Smooth muscle cell (in vitro differentiated cells): ENCODE measurements at regions not wholly inside any gene's neighbourhood (a gene's known extent, or its start where the extent isn't known, plus 50 kb on each side); places are given as distances from the start of the nearest gene placed in this dataset.

Source experiments
- DNase-seq: peaks from one replicate; lab custom pipeline; 2025; ENCODE audit not compliant: unreplicated experiment; lab: John Stamatoyannopoulos, UW
- H2AFZ ChIP-seq: fragments of 200-600 bp; sonication (generic); 2 replicates; pipeline ENCODE4 v1.6.0; 2016; ENCODE audit warnings: antibody characterized with exemption, low read depth, mild to moderate bottlenecking
- H3F3A ChIP-seq: fragments of 200-600 bp; sonication (generic); 2 replicates; pipeline ENCODE4 v1.6.0; 2017; ENCODE audit warnings: antibody characterized with exemption, low read depth
- H3K27ac ChIP-seq: fragments of 200-600 bp; sonication (generic); 2 replicates; pipeline ENCODE4 v1.5.1; 2016; ENCODE audit warnings: low read depth, mild to moderate bottlenecking
- H3K27me3 ChIP-seq: fragments of 200-600 bp; sonication (generic); 2 replicates; pipeline ENCODE4 v1.6.1; 2016; ENCODE audit warnings: low read depth, mild to moderate bottlenecking
- H3K36me3 ChIP-seq: fragments of 200-600 bp; sonication (generic); 2 replicates; pipeline ENCODE4 v1.5.1; 2016; ENCODE audit warnings: low read depth
- H3K4me1 ChIP-seq: fragments of 200-600 bp; sonication (generic); 2 replicates; pipeline ENCODE4 v1.5.1; 2016; ENCODE audit warnings: low read depth
- H3K4me2 ChIP-seq: fragments of 200-600 bp; sonication (generic); 2 replicates; pipeline ENCODE4 v1.6.0; 2016; ENCODE audit warnings: mild to moderate bottlenecking
- H3K4me3 ChIP-seq: fragments of 200-600 bp; sonication (generic); 2 replicates; pipeline ENCODE4 v1.5.1; 2016; ENCODE audit warnings: mild to moderate bottlenecking
- H3K79me2 ChIP-seq: fragments of 200-600 bp; sonication (generic); 2 replicates; pipeline ENCODE4 v1.6.0; 2016; ENCODE audit warnings: low read depth, mild to moderate bottlenecking
- H3K9ac ChIP-seq: fragments of 200-600 bp; sonication (generic); 2 replicates; pipeline ENCODE4 v1.6.0; 2016; ENCODE audit warnings: low read depth
- H3K9me3 ChIP-seq: fragments of 200-600 bp; sonication (generic); replicated peaks from 2 replicates; pipeline ENCODE4 v1.5.1; 2016; ENCODE audit warnings: low read depth
- H4K20me1 ChIP-seq: fragments of 200-600 bp; sonication (generic); 2 replicates; pipeline ENCODE4 v1.6.0; 2016; ENCODE audit warnings: low read depth
- WGBS: methylation state at CpG from one replicate; pipeline ENCODE4 v1.1.7; 2016; ENCODE audit warnings: low lambda C conversion rate; 5-methylcytosine and 5-hydroxymethylcytosine counted together
- TF ChIP-seq, protein P1 (sequence below): fragments of 200-600 bp; sonication (generic); IDR thresholded peaks from 2 replicates; pipeline ENCODE4 v1.5.1; 2017; ENCODE audit warnings: borderline replicate concordance, mild to moderate bottlenecking, antibody characterized with exemption; ENCODE audit not compliant: insufficient read depth, poor library complexity, severe bottlenecking

DNA sequence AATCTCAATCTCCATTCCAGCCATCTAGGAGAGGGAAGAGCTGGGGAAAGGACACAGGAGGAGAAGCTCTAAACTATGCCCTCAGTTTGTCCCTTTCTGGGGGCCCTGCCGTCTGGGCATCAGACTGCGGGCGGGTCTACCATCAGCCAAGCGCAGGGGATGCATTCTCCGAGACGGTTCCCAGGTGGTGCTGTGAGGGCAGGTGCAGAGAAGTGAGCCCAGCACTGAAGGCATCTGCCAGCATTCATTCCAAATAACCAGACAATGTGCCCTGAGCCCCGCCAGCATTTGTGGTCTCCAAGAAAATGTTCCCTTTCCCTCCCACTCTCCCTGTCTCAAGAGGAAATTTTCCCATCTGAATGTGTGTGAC is 265.7 kb downstream of the XXYLT1 start:
- H4K20me1 ChIP-seq = no peaks in the 10 kb centered on the region
- no peaks in the 10 kb centered on the region for H3K79me2 ChIP-seq
- no peak overlapping the region for H3K9ac ChIP-seq
- TF ChIP-seq, protein P1, sequence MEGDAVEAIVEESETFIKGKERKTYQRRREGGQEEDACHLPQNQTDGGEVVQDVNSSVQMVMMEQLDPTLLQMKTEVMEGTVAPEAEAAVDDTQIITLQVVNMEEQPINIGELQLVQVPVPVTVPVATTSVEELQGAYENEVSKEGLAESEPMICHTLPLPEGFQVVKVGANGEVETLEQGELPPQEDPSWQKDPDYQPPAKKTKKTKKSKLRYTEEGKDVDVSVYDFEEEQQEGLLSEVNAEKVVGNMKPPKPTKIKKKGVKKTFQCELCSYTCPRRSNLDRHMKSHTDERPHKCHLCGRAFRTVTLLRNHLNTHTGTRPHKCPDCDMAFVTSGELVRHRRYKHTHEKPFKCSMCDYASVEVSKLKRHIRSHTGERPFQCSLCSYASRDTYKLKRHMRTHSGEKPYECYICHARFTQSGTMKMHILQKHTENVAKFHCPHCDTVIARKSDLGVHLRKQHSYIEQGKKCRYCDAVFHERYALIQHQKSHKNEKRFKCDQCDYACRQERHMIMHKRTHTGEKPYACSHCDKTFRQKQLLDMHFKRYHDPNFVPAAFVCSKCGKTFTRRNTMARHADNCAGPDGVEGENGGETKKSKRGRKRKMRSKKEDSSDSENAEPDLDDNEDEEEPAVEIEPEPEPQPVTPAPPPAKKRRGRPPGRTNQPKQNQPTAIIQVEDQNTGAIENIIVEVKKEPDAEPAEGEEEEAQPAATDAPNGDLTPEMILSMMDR = no peak
- H2AFZ ChIP-seq = no peak overlapping the region
- H3K27me3 ChIP-seq = no peaks in the 10 kb centered on the region
- H3K27ac ChIP-seq = no peak overlapping the region
- no peaks in the 10 kb centered on the region for H3K4me1 ChIP-seq
- no peak overlapping the region for H3K4me2 ChIP-seq
- no peaks in the 10 kb centered on the region for H3K36me3 ChIP-seq
- H3F3A ChIP-seq = no peaks in the 10 kb centered on the region
- H3K4me3 ChIP-seq = no peak overlapping the region
- H3K9me3 ChIP-seq = no peaks in the 10 kb centered on the region
- DNase-seq = no peak
- 87% methylated on average over 7 of the region's 7 CpGs for WGBS

DNA sequence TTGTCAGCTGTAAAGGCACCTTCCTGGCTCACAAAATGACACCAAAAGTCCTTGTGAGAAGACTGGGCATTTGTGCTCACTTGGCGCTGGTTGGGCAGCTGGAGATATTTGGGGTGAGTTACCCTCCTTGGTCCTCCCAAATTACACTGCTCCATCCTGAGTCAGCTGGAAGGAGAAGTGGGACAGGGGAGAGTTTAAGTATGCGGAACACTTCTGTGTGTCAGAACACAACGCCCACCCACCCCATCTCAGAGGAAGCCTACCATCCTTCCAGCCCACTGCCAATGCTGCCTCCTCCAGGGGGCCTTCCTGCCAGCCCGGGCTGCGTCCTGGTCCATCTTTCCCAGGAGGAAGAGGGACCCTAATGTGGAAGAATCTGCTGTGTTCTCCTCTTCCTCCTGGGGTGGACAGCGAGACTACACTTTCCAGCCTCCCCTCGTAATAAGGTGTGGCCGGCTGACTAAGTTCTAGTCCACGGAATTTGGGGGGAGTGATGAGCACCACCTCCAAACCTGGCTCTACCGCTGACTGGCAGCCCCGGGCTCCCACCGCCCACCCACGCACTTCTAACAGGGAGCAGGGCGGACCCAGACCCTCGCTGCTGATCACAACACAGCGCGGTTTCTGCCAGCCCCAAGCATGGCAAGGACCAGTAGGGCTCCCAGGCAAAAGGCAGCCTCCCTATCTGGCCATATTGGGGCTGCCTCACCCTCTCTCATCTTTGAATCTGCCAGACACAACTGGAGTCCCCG is 265.0 kb downstream of the XXYLT1 start:
- H3K4me2 ChIP-seq = no peak overlapping the region
- TF ChIP-seq, protein P1 = no peak
- no peaks in the 10 kb centered on the region for H3K79me2 ChIP-seq
- no peak for DNase-seq
- no peaks in the 10 kb centered on the region for H3K9me3 ChIP-seq
- no peak overlapping the region for H3K9ac ChIP-seq
- WGBS = 97% methylated on average over 18 of the region's 18 CpGs
- H3F3A ChIP-seq = no peaks in the 10 kb centered on the region
- H3K27me3 ChIP-seq = no peaks in the 10 kb centered on the region
- H3K4me1 ChIP-seq = no peaks in the 10 kb centered on the region
- no peaks in the 10 kb centered on the region for H3K36me3 ChIP-seq
- H3K4me3 ChIP-seq = no peak overlapping the region
- H3K27ac ChIP-seq = no peak overlapping the region
- no peak overlapping the region for H2AFZ ChIP-seq
- H4K20me1 ChIP-seq = no peaks in the 10 kb centered on the region

DNA sequence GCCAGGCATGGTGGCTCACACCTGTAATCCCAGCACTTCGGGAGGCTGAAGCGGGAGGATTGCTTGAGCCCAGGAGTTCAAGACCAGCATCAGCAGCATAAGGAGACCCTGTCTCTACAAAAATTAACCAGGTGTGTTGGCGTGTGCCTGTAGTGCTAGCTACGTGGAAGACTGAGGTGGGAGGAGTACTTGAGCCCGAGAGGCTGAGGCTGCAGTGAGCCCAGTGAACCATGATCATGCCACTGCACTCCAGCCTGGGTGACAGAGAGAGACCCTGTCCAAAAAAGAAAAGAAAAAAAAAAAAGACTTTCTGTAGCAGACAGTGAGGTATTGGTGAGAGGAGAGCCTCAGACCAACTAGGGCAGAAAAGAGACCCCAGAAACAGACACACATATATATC is 263.8 kb downstream of the XXYLT1 start:
- TF ChIP-seq, protein P1 = no peak
- Histone ChIP-seq H3K27ac (no peak overlapping the region), H3K4me2 (no peak overlapping the region), H3K9me3 (no peaks in the 10 kb centered on the region), H3K9ac (no peak overlapping the region), H3F3A (no peaks in the 10 kb centered on the region), H3K4me3 (no peak overlapping the region), H3K27me3 (no peaks in the 10 kb centered on the region), H2AFZ (no peak overlapping the region), H3K4me1 (no peaks in the 10 kb centered on the region), H3K36me3 (no peaks in the 10 kb centered on the region), H4K20me1 (no peaks in the 10 kb centered on the region), H3K79me2 (no peaks in the 10 kb centered on the region)
- no peak for DNase-seq
- 96% methylated on average over 5 of the region's 5 CpGs for WGBS

DNA sequence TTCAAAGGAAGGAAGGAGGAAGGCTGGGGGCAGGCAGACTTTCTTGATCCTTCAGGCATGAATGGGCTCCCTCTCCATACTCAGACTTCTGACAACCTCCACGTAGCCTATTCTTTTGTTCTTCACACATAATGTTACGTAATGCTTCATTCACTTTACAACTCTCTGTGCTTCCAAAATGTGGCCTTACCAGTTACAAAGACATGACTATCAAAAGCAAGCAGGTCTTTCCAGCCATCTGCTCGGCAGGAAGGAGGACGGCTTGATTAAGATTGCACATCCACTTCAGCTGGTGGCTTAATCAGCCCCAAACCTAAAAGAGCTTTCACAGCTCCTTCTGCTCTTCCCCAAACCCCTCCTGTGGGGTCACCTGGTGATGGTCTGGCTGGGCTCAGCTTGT is 263.2 kb downstream of the XXYLT1 start:
- Histone ChIP-seq H3K36me3 (no peaks in the 10 kb centered on the region), H3K79me2 (no peaks in the 10 kb centered on the region), H3K27ac (no peak overlapping the region), H3K9ac (no peak overlapping the region), H2AFZ (no peak overlapping the region), H3K9me3 (no peaks in the 10 kb centered on the region), H3F3A (no peaks in the 10 kb centered on the region), H3K4me1 (no peaks in the 10 kb centered on the region), H4K20me1 (no peaks in the 10 kb centered on the region), H3K27me3 (no peaks in the 10 kb centered on the region), H3K4me2 (no peak overlapping the region), H3K4me3 (no peak overlapping the region)
- TF ChIP-seq, protein P1 = no peak
- DNase-seq = no peak
- 69% methylated on average over 4 of the region's 4 CpGs for WGBS
